ENCODE measurements at regions not wholly inside any gene's neighbourhood (a gene's known extent, or its start where the extent isn't known, plus 50 kb on each side); places are given as distances from the start of the nearest gene placed in this dataset.

DNA sequence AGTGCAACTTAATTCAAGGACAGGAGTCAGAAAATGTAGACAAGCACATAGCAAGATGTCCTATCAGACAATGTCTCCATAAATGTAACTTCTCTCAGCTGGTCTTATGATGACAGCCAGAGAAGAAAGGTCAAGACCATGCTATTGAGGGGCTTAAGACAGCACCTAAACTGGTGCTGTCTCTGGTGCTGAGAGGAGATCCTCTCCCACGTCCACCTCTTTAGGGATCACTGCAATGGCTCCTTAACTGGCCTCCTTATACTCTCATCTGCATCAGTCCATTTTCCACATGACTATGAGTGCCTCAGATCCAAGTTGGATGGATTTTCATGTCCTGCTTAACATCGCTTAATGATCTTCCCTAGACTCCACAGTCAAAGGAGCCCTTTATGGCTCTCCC, 210.6 kb downstream of the ARL4A start:
- Histone ChIP-seq H3K4me3 (ENCODE audit: low read length) (no peak overlapping the region), H3K9me2 (replicated peaks; ENCODE audit: control insufficient read depth, low read length) (no peaks in the 10 kb centered on the region; the same call in 1 of the 2 replicates), H3K27ac (ENCODE audit: low read depth, low read length) (no peak overlapping the region), H3K9me3 (ENCODE audit: control insufficient read depth, insufficient read depth, low read length) (no peaks in the 10 kb centered on the region; the same call in 1 of the 2 replicates), H3F3A (ENCODE audit: control insufficient read depth, insufficient read depth) (no peaks in the 10 kb centered on the region), H3K4me2 (ENCODE audit: low read length) (no peak overlapping the region), H3K4me1 (ENCODE audit: control insufficient read depth, low read length) (no peaks in the 10 kb centered on the region), H3K36me3 (ENCODE audit: control insufficient read depth, low read length) (no peaks in the 10 kb centered on the region), H4K20me1 (ENCODE audit: control insufficient read depth, insufficient read depth, low read depth, low read length) (no peaks in the 10 kb centered on the region), H3K27me3 (ENCODE audit: control insufficient read depth, low read length) (no peaks in the 10 kb centered on the region), H3K79me2 (ENCODE audit: control insufficient read depth, low read length) (no peaks in the 10 kb centered on the region)
- TF ChIP-seq, protein P1, sequence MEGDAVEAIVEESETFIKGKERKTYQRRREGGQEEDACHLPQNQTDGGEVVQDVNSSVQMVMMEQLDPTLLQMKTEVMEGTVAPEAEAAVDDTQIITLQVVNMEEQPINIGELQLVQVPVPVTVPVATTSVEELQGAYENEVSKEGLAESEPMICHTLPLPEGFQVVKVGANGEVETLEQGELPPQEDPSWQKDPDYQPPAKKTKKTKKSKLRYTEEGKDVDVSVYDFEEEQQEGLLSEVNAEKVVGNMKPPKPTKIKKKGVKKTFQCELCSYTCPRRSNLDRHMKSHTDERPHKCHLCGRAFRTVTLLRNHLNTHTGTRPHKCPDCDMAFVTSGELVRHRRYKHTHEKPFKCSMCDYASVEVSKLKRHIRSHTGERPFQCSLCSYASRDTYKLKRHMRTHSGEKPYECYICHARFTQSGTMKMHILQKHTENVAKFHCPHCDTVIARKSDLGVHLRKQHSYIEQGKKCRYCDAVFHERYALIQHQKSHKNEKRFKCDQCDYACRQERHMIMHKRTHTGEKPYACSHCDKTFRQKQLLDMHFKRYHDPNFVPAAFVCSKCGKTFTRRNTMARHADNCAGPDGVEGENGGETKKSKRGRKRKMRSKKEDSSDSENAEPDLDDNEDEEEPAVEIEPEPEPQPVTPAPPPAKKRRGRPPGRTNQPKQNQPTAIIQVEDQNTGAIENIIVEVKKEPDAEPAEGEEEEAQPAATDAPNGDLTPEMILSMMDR (IDR thresholded peaks at IDR 0.05; ENCODE audit: low read depth, low read length, poor library complexity, severe bottlenecking) = no peak
- no peak for TF ChIP-seq EZH2phosphoT487 (IDR thresholded peaks at IDR 0.05; ENCODE audit: borderline replicate concordance, low read length)

GRCh38 chr7:12898620-12899019, 211.2 kb downstream of the ARL4A start:
- no peaks in the 10 kb centered on the region for H3K4me1 ChIP-seq (ENCODE audit: control insufficient read depth, low read length)
- no peaks in the 10 kb centered on the region for H3F3A ChIP-seq (ENCODE audit: control insufficient read depth, insufficient read depth)
- no peaks in the 10 kb centered on the region; the same call in 1 of the 2 replicates for H3K9me2 ChIP-seq (replicated peaks; ENCODE audit: control insufficient read depth, low read length)
- no peak overlapping the region for H3K4me3 ChIP-seq (ENCODE audit: low read length)
- no peak overlapping the region for H3K27ac ChIP-seq (ENCODE audit: low read depth, low read length)
- H3K4me2 ChIP-seq (ENCODE audit: low read length) = no peak overlapping the region
- H3K36me3 ChIP-seq (ENCODE audit: control insufficient read depth, low read length) = no peaks in the 10 kb centered on the region
- no peak for TF ChIP-seq EZH2phosphoT487 (IDR thresholded peaks at IDR 0.05; ENCODE audit: borderline replicate concordance, low read length)
- TF ChIP-seq, protein P1 (IDR thresholded peaks at IDR 0.05; ENCODE audit: low read depth, low read length, poor library complexity, severe bottlenecking) = no peak
- H3K9me3 ChIP-seq (ENCODE audit: control insufficient read depth, insufficient read depth, low read length) = no peaks in the 10 kb centered on the region; the same call in 1 of the 2 replicates
- no peaks in the 10 kb centered on the region for H3K27me3 ChIP-seq (ENCODE audit: control insufficient read depth, low read length)
- no peaks in the 10 kb centered on the region for H3K79me2 ChIP-seq (ENCODE audit: control insufficient read depth, low read length)
- no peaks in the 10 kb centered on the region for H4K20me1 ChIP-seq (ENCODE audit: control insufficient read depth, insufficient read depth, low read depth, low read length)

GRCh38 chr7:12905671-12906070, 218.2 kb downstream of the ARL4A start:
- no peaks in the 10 kb centered on the region for H3K9me2 ChIP-seq (replicated peaks; ENCODE audit: control insufficient read depth, low read length)
- H3K4me3 ChIP-seq (ENCODE audit: low read length) = no peak overlapping the region
- H3K27me3 ChIP-seq (ENCODE audit: control insufficient read depth, low read length) = no peaks in the 10 kb centered on the region
- H3K79me2 ChIP-seq (ENCODE audit: control insufficient read depth, low read length) = no peaks in the 10 kb centered on the region
- no peaks in the 10 kb centered on the region for H4K20me1 ChIP-seq (ENCODE audit: control insufficient read depth, insufficient read depth, low read depth, low read length)
- H3K4me1 ChIP-seq (ENCODE audit: control insufficient read depth, low read length) = no peaks in the 10 kb centered on the region
- no peak overlapping the region for H3K4me2 ChIP-seq (ENCODE audit: low read length)
- no peaks in the 10 kb centered on the region; the same call in 1 of the 2 replicates for H3K9me3 ChIP-seq (ENCODE audit: control insufficient read depth, insufficient read depth, low read length)
- no peaks in the 10 kb centered on the region for H3K36me3 ChIP-seq (ENCODE audit: control insufficient read depth, low read length)
- no peak overlapping the region for H3K27ac ChIP-seq (ENCODE audit: low read depth, low read length)
- no peaks in the 10 kb centered on the region for H3F3A ChIP-seq (ENCODE audit: control insufficient read depth, insufficient read depth)
- TF ChIP-seq EZH2phosphoT487 (IDR thresholded peaks at IDR 0.05; ENCODE audit: borderline replicate concordance, low read length) = no peak
- TF ChIP-seq, protein P1 (IDR thresholded peaks at IDR 0.05; ENCODE audit: low read depth, low read length, poor library complexity, severe bottlenecking) = no peak

Measured in DOHH2 (cell line).